HEK293T (cell line): ENCODE measurements at regions not wholly inside any gene's neighbourhood (a gene's known extent, or its start where the extent isn't known, plus 50 kb on each side); places are given as distances from the start of the nearest gene placed in this dataset.

Experiments used
- BHLHE40 ChIP-seq: fragments of 450-650 bp; IDR thresholded peaks from 2 replicates; pipeline ENCODE4 v1.6.1; 2016; ENCODE audit warnings: mild to moderate bottlenecking, moderate library complexity, borderline replicate concordance
- FOXA1 ChIP-seq: fragments of 450-650 bp; IDR thresholded peaks from 2 replicates; pipeline ENCODE4 v1.6.1; 2016; ENCODE audit warnings: mild to moderate bottlenecking
- FOXM1 ChIP-seq: fragments of 450-650 bp; IDR thresholded peaks from 2 replicates; pipeline ENCODE4 v1.6.1; 2017; ENCODE audit warnings: mild to moderate bottlenecking, borderline replicate concordance
- SP1 ChIP-seq: fragments of 450-650 bp; IDR thresholded peaks from 2 replicates; pipeline ENCODE4 v1.6.1; 2017

DNA sequence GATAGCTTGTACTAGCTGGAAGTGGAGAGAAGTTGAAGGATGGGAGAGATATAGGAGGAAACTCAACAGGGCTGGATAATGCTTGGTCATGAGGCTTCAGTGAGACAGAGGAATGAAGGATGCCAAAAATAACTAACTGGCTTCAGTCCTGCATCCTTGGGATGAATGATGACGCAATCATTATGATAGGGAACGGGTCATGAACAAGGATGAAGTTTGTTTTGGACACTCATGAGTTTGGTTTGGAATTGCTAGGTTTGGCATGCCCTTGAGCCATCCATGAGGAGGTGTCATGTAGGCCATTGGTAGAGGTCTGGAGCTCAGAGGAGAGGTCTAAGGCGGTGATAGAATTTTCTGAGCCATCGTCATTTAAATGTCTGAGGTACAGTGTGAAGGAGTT lies 160.0 kb upstream of the NHS start:
- TF ChIP-seq FOXA1 (no peak), FOXM1 (no peak), SP1 (no peak), BHLHE40 (no peak)
